Fibroblast of skin of back (primary cell): ENCODE measurements at regions not wholly inside any gene's neighbourhood (a gene's known extent, or its start where the extent isn't known, plus 50 kb on each side); places are given as distances from the start of the nearest gene placed in this dataset.
A peak's percentile ranks its signal among the peaks of the same experiment; 100 is the strongest.
"Not testable (repeated sequence)": the region's sequence is repeated elsewhere in the genome, so short reads cannot be mapped to it uniquely, and the experiment has no call there.

Source experiments
- DNase-seq: peaks from one replicate; pipeline ENCODE4 v3.0.0-alpha.2; 2013

GRCh38 chrX:47302396-47302795, 68.0 kb upstream of the ZNF157 start:
- no peak for DNase-seq

GRCh38 chrX:47306471-47307023, 63.8 kb upstream of the ZNF157 start:
- DNase-seq: not testable (repeated sequence)

GRCh38 chrX:47311932-47312774, 58.2 kb upstream of the ZNF157 start:
- peak; percentile 65 for DNase-seq

- no peak for DNase-seq
Observed at GRCh38 chrX:47313056-47313455, 57.3 kb upstream of the ZNF157 start.

GRCh38 chrX:47316276-47317025, 53.9 kb upstream of the ZNF157 start:
- DNase-seq: no peak
